ENCODE measurements at regions not wholly inside any gene's neighbourhood (a gene's known extent, or its start where the extent isn't known, plus 50 kb on each side); places are given as distances from the start of the nearest gene placed in this dataset.

- DNase-seq = no peak
Observed at GRCh38 chr11:11038782-11039181, 180.9 kb upstream of the ZBED5 start.

GRCh38 chr11:11038352-11038751, 180.5 kb upstream of the ZBED5 start:
- DNase-seq = no peak

GRCh38 chr11:11036848-11037732, 179.2 kb upstream of the ZBED5 start:
- DNase-seq = peak; percentile 61

- DNase-seq = peak; percentile 36
Observed at GRCh38 chr11:11036185-11036847, 178.5 kb upstream of the ZBED5 start.

- no peak for DNase-seq
Observed at GRCh38 chr11:11035331-11035730, 177.5 kb upstream of the ZBED5 start.

- DNase-seq = no peak
Observed at GRCh38 chr11:11034476-11034875, 176.6 kb upstream of the ZBED5 start.

GRCh38 chr11:11032066-11032465, 174.2 kb upstream of the ZBED5 start:
- DNase-seq = no peak

- no peak for DNase-seq
Observed at GRCh38 chr11:11029027-11029426, 171.2 kb upstream of the ZBED5 start.

- DNase-seq = peak; percentile 91
Observed at GRCh38 chr11:11028017-11028692, 170.3 kb upstream of the ZBED5 start.

GRCh38 chr11:11027288-11027687, 169.4 kb upstream of the ZBED5 start:
- DNase-seq = no peak

- no peak for DNase-seq
Observed at GRCh38 chr11:11025087-11025486, 167.2 kb upstream of the ZBED5 start.

GRCh38 chr11:11022125-11022730, 164.4 kb upstream of the ZBED5 start:
- peak; percentile 40 for DNase-seq

GRCh38 chr11:11021563-11021962, 163.7 kb upstream of the ZBED5 start:
- no peak for DNase-seq

GRCh38 chr11:11020747-11021149, 162.9 kb upstream of the ZBED5 start:
- DNase-seq = no peak

- no peak for DNase-seq
Observed at GRCh38 chr11:11020219-11020726, 162.4 kb upstream of the ZBED5 start.

- DNase-seq = no peak
Observed at GRCh38 chr11:11016943-11017342, 159.1 kb upstream of the ZBED5 start.

- DNase-seq = no peak
Observed at GRCh38 chr11:11016068-11016467, 158.2 kb upstream of the ZBED5 start.

GRCh38 chr11:11011617-11012016, 153.8 kb upstream of the ZBED5 start:
- DNase-seq = no peak

- DNase-seq = peak; percentile 32
Observed at GRCh38 chr11:11010624-11011127, 152.8 kb upstream of the ZBED5 start.

GRCh38 chr11:11009179-11009578, 151.3 kb upstream of the ZBED5 start:
- no peak for DNase-seq

GRCh38 chr11:11004069-11004468, 146.2 kb upstream of the ZBED5 start:
- no peak for DNase-seq

- no peak for DNase-seq
Observed at GRCh38 chr11:11003226-11003625, 145.4 kb upstream of the ZBED5 start.
